BLaER1 treated with 17β-estradiol and CSF1 and Interleukin-3, amounts not matched to agents 10 nM and 100 nM (cell line): ENCODE measurements at regions not wholly inside any gene's neighbourhood (a gene's known extent, or its start where the extent isn't known, plus 50 kb on each side); places are given as distances from the start of the nearest gene placed in this dataset.

Experiments
- H3K27ac ChIP-seq, 11 experiments: shearing (Covaris generic); formaldehyde crosslinking; 2 replicates each; pipeline ENCODE4 v1.8.1; 2022
- H3K27me3 ChIP-seq, 11 experiments: shearing (Covaris generic); formaldehyde crosslinking; 2 replicates each; pipeline ENCODE4 v1.8.1; 2022
- H3K36me3 ChIP-seq, 11 experiments: shearing (Covaris generic); formaldehyde crosslinking; 2 replicates each; pipeline ENCODE4 v1.8.1; 2022
- H3K4me1 ChIP-seq, 10 experiments: shearing (Covaris generic); formaldehyde crosslinking; 2 replicates each; pipeline ENCODE4 v1.8.1; 2022
- H3K4me2 ChIP-seq, 11 experiments: shearing (Covaris generic); formaldehyde crosslinking; 2 replicates each; pipeline ENCODE4 v1.8.1; 2022
- H3K4me3 ChIP-seq, 10 experiments: shearing (Covaris generic); formaldehyde crosslinking; 2 replicates each; pipeline ENCODE4 v1.8.1; 2022
- H3K9ac ChIP-seq, 11 experiments: shearing (Covaris generic); formaldehyde crosslinking; 2 replicates each; pipeline ENCODE4 v1.8.1; 2022
- H3K9me3 ChIP-seq, 11 experiments: shearing (Covaris generic); formaldehyde crosslinking; replicated peaks in 1 of 11; 2 replicates each; pipeline ENCODE4 v1.8.1; 2022
- H4K20me1 ChIP-seq, 11 experiments: shearing (Covaris generic); formaldehyde crosslinking; 2 replicates each; pipeline ENCODE4 v1.8.1; 2022
- Cebpa-rat ChIP-seq, 11 experiments: shearing (Covaris generic); IDR thresholded peaks; 2 replicates each; pipeline ENCODE4 v1.8.1; 2022

DNA sequence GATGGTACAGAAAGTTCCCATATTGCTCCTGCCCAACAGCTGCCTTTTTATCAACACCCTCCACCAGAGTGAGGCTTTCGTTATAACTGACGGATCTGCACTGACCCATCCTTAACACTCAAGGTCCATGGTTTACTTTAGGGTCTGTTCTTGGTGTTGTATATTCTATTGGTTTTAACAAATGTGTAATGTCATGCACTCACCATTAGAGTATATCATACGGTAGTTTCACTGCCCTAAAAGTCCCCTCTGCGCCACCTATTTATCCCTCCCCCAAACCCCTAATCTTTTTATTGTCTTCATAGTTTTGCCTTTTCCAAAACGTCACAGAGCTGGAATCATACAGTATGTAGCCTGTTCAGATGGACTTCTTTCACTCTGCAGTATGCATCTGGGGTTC lies 102.8 kb upstream of the TNS3 start:
- H3K4me1 ChIP-seq, result peaks cover 0 to 12% (median 7%) of the 10 kb centered on the region in 10 experiments; a peak in 15 of 20 replicates
- no peaks in the 10 kb centered on the region for H4K20me1 ChIP-seq
- TF ChIP-seq Cebpa-rat (IDR thresholded peaks at IDR 0.05), result no peak
- H3K4me2 ChIP-seq, result no peak overlapping the region
- no peaks in the 10 kb centered on the region for H3K36me3 ChIP-seq
- H3K9me3 ChIP-seq, result no peaks in the 10 kb centered on the region
- no peaks in the 10 kb centered on the region for H3K27me3 ChIP-seq
- H3K9ac ChIP-seq, result no peak overlapping the region
- H3K27ac ChIP-seq, result no peak overlapping the region
- no peak overlapping the region for H3K4me3 ChIP-seq

DNA sequence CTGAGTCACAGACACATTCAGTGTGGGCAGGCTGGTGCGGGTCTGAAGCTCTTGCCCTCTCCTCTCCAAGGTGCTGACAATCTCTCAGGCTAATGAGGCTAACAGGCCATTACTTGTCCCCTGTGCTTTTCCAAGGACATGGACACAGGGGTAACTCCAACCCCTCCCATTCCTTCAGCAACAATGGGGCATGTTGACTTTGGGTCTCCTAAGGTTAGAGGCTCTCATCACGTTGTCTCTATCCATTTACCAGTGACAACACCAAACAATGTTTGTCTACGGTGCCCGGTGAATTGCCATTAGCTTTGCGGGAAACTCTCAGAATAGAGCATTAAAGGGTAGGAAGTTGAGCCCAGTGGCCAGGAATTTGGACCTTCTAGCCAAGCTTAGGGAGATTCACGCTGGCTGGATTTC lies 101.6 kb upstream of the TNS3 start:
- H3K27ac ChIP-seq, result no peak overlapping the region
- no peak overlapping the region for H3K4me3 ChIP-seq

DNA sequence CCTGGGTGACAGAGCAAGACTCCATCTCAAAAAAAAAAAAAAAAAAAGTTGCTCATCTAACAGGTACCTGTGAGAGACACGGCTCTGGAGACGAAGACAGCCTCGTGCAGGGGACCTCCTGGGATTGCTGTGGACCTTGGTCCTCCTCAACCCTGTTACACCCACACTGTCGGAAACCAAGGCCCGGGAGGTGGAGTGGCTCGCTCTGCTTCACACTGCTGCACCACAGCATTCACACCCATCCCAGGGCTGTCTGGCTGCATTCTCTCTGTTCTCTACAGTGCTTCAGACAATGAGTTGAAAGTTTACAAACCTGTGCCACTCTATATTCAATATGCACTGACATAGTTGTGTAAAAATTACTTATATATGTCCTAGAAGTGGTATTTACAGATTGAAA lies 101.0 kb upstream of the TNS3 start:
- no peak overlapping the region for H3K4me3 ChIP-seq
- H3K4me1 ChIP-seq, result peaks cover 0 to 13% (median 2%) of the 10 kb centered on the region in 10 experiments; a peak in 11 of 20 replicates
- H3K27me3 ChIP-seq, result no peaks in the 10 kb centered on the region
- no peak for TF ChIP-seq Cebpa-rat (IDR thresholded peaks at IDR 0.05)
- no peak overlapping the region for H3K4me2 ChIP-seq
- no peak overlapping the region for H3K9ac ChIP-seq
- no peak overlapping the region for H3K27ac ChIP-seq
- no peaks in the 10 kb centered on the region for H4K20me1 ChIP-seq
- H3K36me3 ChIP-seq, result no peaks in the 10 kb centered on the region
- H3K9me3 ChIP-seq, result no peaks in the 10 kb centered on the region

More for the DNA sequence above, 101.6 kb upstream of the TNS3 start:
- H3K27me3 ChIP-seq, result no peaks in the 10 kb centered on the region
- H3K36me3 ChIP-seq, result no peaks in the 10 kb centered on the region
- peaks cover 0 to 7% (median 0%) of the 10 kb centered on the region in 10 experiments; a peak in 7 of 20 replicates for H3K4me1 ChIP-seq
- H3K9ac ChIP-seq, result no peak overlapping the region
- no peak for TF ChIP-seq Cebpa-rat (IDR thresholded peaks at IDR 0.05)
- H3K9me3 ChIP-seq, result no peaks in the 10 kb centered on the region
- no peak overlapping the region for H3K4me2 ChIP-seq
- no peaks in the 10 kb centered on the region for H4K20me1 ChIP-seq

DNA sequence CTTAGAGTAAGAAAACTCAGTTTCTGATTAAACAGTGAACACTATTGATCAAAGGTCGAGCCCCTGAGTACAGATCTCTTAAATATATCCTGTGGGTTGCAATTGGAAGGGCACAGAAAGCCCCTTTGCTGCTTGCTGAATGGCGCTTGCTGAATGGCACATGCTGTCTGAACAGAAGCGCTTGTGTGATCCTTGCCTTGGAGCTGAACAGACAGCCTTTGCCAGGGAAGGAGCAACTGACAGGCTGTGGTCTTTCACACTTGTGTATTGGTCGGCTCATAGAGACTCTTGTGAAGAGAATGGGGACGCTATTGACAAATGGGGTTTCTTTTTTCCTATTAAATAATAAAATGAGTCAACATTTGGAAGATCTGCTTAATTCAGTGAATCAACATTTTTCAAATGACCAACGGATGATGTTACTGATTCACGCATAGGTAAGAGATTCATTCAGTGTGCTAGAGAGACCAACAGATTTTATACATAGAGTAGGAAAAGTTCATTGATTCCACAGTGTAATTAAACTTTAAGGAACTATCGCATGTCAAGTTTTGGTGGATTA lies 99.4 kb upstream of the TNS3 start:
- Histone ChIP-seq H3K4me1 (peaks cover 0 to 24% (median 6%) of the 10 kb centered on the region in 10 experiments; a peak in 11 of 20 replicates), H3K4me2 (no peak overlapping the region)
- no peak for TF ChIP-seq Cebpa-rat (IDR thresholded peaks at IDR 0.05)

DNA sequence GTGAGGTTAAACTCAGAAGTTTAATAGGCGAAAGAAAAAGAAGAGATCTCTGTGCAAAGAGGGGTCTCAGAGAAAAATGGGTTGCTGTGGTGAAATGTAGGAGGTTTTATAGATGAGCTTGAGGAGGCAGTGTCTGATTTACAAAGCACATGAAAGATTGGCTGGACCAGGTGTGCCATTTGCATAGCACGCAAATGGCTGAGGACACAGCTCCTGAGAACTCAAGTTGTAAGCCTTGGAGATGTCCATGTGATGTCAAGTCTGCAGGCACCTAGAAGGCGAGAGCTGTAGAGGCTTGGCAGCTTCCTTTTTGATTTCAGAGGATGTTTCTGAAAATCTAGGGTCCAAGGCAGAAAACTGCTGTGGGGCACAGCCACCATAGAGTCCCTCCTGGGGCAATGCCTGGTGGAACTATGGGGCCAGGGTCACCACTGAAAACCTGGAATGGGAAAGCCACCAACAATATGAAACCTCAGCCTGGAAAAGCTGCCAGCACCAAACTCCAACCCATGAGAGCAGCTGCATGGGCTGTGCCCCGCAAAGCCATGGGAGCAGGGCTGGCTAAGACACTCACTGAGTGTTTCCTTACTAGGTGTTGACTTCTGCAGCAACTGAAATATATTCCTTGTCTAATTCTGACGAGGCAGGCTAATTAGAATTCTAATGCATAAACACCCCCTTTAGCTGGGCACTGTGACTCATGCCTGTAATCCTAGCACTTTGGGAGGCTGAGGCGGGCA lies 96.9 kb upstream of the TNS3 start:
- Histone ChIP-seq H3K4me1 (peaks cover 0 to 24% (median 6%) of the 10 kb centered on the region in 10 experiments; a peak in 11 of 20 replicates), H3K27me3 (no peaks in the 10 kb centered on the region), H3K27ac (peak overlapping the region in 2 of 11 experiments; percentile 50 to 54; a peak in 3 of 22 replicates), H3K9ac (no peak overlapping the region; a peak in 1 of 22 replicates), H3K4me2 (peak overlapping the region in 3 of 11 experiments; percentile 65 to 86 (median 76); a peak in 6 of 22 replicates), H3K4me3 (no peak overlapping the region), H3K36me3 (no peaks in the 10 kb centered on the region), H4K20me1 (no peaks in the 10 kb centered on the region), H3K9me3 (peaks cover 0 to 14% (median 8%) of the 10 kb centered on the region in 11 experiments; a peak in 11 of 22 replicates)
- TF ChIP-seq Cebpa-rat (IDR thresholded peaks at IDR 0.05), result no peak

More for the DNA sequence above, 99.4 kb upstream of the TNS3 start:
- Histone ChIP-seq H3K4me3 (no peak overlapping the region), H3K9ac (no peak overlapping the region), H3K36me3 (no peaks in the 10 kb centered on the region), H4K20me1 (no peaks in the 10 kb centered on the region), H3K27me3 (no peaks in the 10 kb centered on the region), H3K27ac (no peak overlapping the region), H3K9me3 (peaks cover 0 to 14% (median 8%) of the 10 kb centered on the region in 11 experiments; a peak in 11 of 22 replicates)

DNA sequence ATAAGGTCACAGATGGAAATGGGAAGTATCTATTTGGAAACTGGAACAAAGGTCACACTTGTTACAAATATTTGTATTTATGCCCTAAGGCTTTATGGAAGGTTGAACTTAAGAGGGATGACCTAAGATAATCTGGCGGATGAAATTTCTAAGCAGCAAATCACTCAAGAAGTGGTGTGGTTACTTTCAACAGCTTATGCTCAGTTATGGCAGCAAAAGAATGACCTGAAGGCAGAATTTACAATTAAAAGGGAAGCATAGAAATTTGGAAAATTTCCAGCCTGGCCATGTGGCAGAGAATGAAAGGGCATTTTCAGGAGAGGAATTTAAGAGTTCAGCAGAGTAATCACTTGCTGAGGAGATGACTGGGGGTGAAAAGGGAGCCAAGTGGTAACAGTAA lies 95.8 kb upstream of the TNS3 start:
- no peak for TF ChIP-seq Cebpa-rat (IDR thresholded peaks at IDR 0.05)
- Histone ChIP-seq H3K4me3 (no peak overlapping the region), H3K27me3 (no peaks in the 10 kb centered on the region), H3K4me2 (peak overlapping the region in 5 of 11 experiments; percentile 34 to 86 (median 65); a peak in 9 of 22 replicates), H3K4me1 (peaks cover 0 to 24% (median 6%) of the 10 kb centered on the region in 10 experiments; a peak in 11 of 20 replicates), H3K9me3 (peaks cover 0 to 14% (median 8%) of the 10 kb centered on the region in 11 experiments; a peak in 11 of 22 replicates), H3K9ac (no peak overlapping the region; a peak in 1 of 22 replicates), H4K20me1 (no peaks in the 10 kb centered on the region), H3K27ac (peak overlapping the region in 4 of 11 experiments; percentile 43 to 54 (median 50); a peak in 7 of 22 replicates), H3K36me3 (no peaks in the 10 kb centered on the region)

DNA sequence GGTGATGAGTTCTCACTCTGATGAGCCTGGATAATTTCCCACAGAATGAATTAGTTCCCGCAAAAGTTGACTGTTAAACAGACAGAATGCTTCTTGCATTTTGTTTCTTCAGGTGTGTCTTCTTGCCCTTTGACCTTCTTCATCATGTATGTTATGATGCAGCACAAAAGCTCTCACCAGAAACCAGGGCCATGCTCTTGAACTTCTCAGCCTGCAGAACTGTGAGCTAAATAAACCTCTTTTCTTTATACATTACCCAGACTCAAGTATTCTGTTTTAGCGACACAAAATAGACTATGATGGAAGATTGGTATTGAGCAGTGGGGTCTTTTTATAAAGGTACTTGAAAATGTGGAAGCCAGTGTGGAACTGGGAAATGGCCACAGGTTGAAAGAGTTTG lies 95.2 kb upstream of the TNS3 start:
- Histone ChIP-seq H3K4me2 (peak overlapping the region in 2 of 11 experiments; percentile 76 to 86; a peak in 5 of 22 replicates), H3K4me1 (peaks cover 0 to 25% (median 6%) of the 10 kb centered on the region in 10 experiments; a peak in 12 of 20 replicates)

DNA sequence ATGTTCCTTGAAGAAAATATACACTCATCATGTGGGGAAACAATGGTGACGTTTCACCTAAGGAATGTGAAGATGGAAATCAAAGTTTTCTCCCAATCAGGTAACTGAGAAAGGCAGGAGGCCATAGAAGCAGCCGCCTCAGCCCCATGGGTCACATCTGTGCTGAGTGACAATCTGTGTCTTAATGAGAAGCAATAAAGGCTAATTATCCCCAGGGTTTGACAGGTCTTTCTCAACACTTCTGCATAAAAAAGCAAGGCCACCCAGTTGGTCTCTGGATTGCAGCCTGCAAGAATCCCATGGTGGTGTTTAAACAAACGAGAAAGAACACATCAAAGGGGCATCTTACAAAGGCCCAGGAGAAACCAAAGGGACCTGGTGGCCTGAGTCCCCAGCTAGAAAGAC lies 91.1 kb upstream of the TNS3 start:
- Histone ChIP-seq H3K9ac (no peak overlapping the region), H3K9me3 (peaks cover 0 to 14% (median 8%) of the 10 kb centered on the region in 11 experiments; a peak in 11 of 22 replicates), H3K4me3 (no peak overlapping the region), H3K27ac (no peak overlapping the region), H3K4me1 (peaks cover 29 to 53% (median 34%) of the 10 kb centered on the region in 10 experiments), H3K4me2 (no peak overlapping the region), H4K20me1 (no peaks in the 10 kb centered on the region), H3K36me3 (no peaks in the 10 kb centered on the region), H3K27me3 (no peaks in the 10 kb centered on the region)
- no peak for TF ChIP-seq Cebpa-rat (IDR thresholded peaks at IDR 0.05)

More for the DNA sequence above, 95.2 kb upstream of the TNS3 start:
- Histone ChIP-seq H3K36me3 (no peaks in the 10 kb centered on the region), H3K9ac (no peak overlapping the region), H3K27ac (peak overlapping the region in 2 of 11 experiments; percentile 49 to 54; a peak in 3 of 22 replicates), H3K27me3 (no peaks in the 10 kb centered on the region), H3K9me3 (peaks cover 0 to 14% (median 8%) of the 10 kb centered on the region in 11 experiments; a peak in 11 of 22 replicates), H4K20me1 (no peaks in the 10 kb centered on the region), H3K4me3 (no peak overlapping the region)
- no peak for TF ChIP-seq Cebpa-rat (IDR thresholded peaks at IDR 0.05)

DNA sequence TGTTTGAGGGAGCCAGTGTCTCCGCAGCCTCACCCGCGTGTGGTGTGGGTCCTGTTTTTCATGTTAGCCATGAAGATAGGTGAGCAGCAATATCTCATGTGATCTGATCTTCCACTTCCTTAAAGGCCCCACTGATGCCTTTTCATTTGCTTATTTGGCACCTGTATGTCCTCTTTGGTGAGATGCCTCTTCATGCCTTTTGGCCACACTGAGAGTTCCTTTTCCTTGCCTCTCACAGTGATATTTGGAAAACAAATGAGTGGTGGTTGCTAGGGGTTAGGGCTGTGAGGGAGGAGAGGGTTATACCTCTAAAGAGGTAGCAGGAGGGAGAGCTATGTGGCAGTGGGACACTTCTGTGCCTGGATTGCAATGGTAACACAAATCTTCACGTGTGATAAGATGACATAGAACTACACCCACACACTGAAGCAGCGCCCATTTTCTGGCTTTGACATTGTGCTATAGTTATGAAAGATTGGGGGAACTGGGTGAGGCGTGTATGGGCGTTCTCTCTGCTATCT lies 90.4 kb upstream of the TNS3 start:
- Histone ChIP-seq H3K36me3 (no peaks in the 10 kb centered on the region), H3K27me3 (no peaks in the 10 kb centered on the region), H3K27ac (no peak overlapping the region), H3K4me1 (peaks cover 27 to 49% (median 30%) of the 10 kb centered on the region in 10 experiments), H3K9me3 (peaks cover 0 to 11% (median 8%) of the 10 kb centered on the region in 11 experiments; a peak in 11 of 22 replicates), H3K9ac (no peak overlapping the region), H3K4me3 (no peak overlapping the region), H3K4me2 (peak overlapping the region in 3 of 11 experiments; percentile 5 to 86 (median 21); a peak in 3 of 22 replicates), H4K20me1 (no peaks in the 10 kb centered on the region)
- no peak for TF ChIP-seq Cebpa-rat (IDR thresholded peaks at IDR 0.05)
